ENCODE measurements at regions not wholly inside any gene's neighbourhood (a gene's known extent, or its start where the extent isn't known, plus 50 kb on each side); places are given as distances from the start of the nearest gene placed in this dataset.
"Not testable (repeated sequence)": the region's sequence is repeated elsewhere in the genome, so short reads cannot be mapped to it uniquely, and the experiment has no call there.

GRCh38 chr15:35271371-35272043 lies 186.4 kb upstream of the NANOGP8 start:
- Histone ChIP-seq H3K27me3 (no peaks in the 10 kb centered on the region), H3K4me1 (no peaks in the 10 kb centered on the region), H3K9me3 (peaks cover 0 to 12% (median 5%) of the 10 kb centered on the region in 4 donors), H3K4me3 (no peak overlapping the region), H3K36me3 (no peaks in the 10 kb centered on the region), H3K27ac (no peak overlapping the region)
- intact Hi-C loops (cut with DNase I; ENCODE audit: low total_unique reads) = no loop called here
- TF ChIP-seq POLR2AphosphoS5 (IDR thresholded peaks at IDR 0.05) (no peak), EP300 (IDR thresholded peaks at IDR 0.05) (no peak), POLR2A (IDR thresholded peaks at IDR 0.05) (no peak)
- TF ChIP-seq, protein P1, sequence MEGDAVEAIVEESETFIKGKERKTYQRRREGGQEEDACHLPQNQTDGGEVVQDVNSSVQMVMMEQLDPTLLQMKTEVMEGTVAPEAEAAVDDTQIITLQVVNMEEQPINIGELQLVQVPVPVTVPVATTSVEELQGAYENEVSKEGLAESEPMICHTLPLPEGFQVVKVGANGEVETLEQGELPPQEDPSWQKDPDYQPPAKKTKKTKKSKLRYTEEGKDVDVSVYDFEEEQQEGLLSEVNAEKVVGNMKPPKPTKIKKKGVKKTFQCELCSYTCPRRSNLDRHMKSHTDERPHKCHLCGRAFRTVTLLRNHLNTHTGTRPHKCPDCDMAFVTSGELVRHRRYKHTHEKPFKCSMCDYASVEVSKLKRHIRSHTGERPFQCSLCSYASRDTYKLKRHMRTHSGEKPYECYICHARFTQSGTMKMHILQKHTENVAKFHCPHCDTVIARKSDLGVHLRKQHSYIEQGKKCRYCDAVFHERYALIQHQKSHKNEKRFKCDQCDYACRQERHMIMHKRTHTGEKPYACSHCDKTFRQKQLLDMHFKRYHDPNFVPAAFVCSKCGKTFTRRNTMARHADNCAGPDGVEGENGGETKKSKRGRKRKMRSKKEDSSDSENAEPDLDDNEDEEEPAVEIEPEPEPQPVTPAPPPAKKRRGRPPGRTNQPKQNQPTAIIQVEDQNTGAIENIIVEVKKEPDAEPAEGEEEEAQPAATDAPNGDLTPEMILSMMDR (IDR thresholded peaks at IDR 0.05) = no peak
- no peak for DNase-seq
- WGBS, 5 donors = 73 to 82% (median 77%) methylated on average over 4 of the region's 4 CpGs

DNA sequence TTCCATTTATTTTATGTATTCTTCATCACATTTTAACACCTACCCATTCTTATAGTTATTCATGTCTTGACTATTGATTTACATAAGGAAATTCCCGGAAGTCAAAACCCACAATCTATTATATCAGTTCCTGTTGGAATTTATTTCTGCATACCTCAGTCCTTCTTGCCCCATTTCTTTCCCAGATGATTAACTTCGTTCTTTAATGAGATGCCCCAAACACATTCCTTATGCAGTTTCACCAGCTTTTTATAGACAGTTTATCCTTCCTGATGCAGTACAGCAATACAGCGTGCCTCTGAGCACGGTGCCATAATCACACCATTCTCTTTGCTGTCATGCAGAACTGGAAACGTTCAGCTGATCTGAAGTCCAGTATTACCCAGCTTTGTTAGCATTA lies 175.8 kb upstream of the NANOGP8 start:
- intact Hi-C loops (cut with DNase I; ENCODE audit: low total_unique reads) = no loop called here
- DNase-seq = no peak
- TF ChIP-seq, protein P1 (IDR thresholded peaks at IDR 0.05) = no peak
- TF ChIP-seq EP300 (IDR thresholded peaks at IDR 0.05) = no peak
- TF ChIP-seq POLR2AphosphoS5 (IDR thresholded peaks at IDR 0.05) = no peak
- TF ChIP-seq POLR2A (IDR thresholded peaks at IDR 0.05) = no peak
- Histone ChIP-seq H3K4me1 (no peaks in the 10 kb centered on the region), H3K4me3 (no peak overlapping the region), H3K36me3 (no peaks in the 10 kb centered on the region), H3K9me3 (no peaks in the 10 kb centered on the region), H3K27me3 (no peaks in the 10 kb centered on the region), H3K27ac (no peak overlapping the region)
- WGBS, 5 donors = 67 to 76% (median 72%) methylated on average over 5 of the region's 5 CpGs

- intact Hi-C loops (cut with DNase I; ENCODE audit: low total_unique reads); DNase-seq; H3K4me1 ChIP-seq; H3K27me3 ChIP-seq; H3K4me3 ChIP-seq; H3K9me3 ChIP-seq; H3K27ac ChIP-seq; H3K36me3 ChIP-seq: not testable (repeated sequence)
- 91 to 97% (median 95%) methylated on average over 6 of the region's 6 CpGs for WGBS, 5 donors
Measured at GRCh38 chr15:35260274-35260673, 175.2 kb upstream of the NANOGP8 start.

- WGBS, 5 donors = 68 to 79% (median 73%) methylated on average over 2 of the region's 2 CpGs
Measured at GRCh38 chr15:35256551-35256950, 171.5 kb upstream of the NANOGP8 start.

DNA sequence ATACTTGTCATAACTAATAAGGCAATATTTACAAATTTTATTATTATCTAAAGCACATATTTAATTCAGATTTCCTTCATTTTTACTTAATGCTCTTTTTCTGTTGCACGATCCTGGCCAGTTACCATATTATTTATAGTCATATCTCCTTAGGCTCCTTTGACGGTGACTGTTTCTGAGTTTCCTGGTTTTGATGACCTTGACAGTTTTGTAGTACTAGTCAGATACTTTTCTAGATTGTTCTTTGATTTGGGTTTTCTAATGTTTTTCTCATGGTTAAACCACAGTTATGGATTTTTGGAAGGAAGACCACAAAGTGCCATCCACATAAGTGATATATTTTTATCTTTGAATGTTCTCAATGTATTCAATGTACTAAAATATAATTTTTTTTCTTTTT lies 171.0 kb upstream of the NANOGP8 start:
- Histone ChIP-seq H3K36me3 (no peaks in the 10 kb centered on the region), H3K4me3 (no peak overlapping the region), H3K4me1 (no peaks in the 10 kb centered on the region), H3K27me3 (no peaks in the 10 kb centered on the region), H3K9me3 (no peaks in the 10 kb centered on the region), H3K27ac (no peak overlapping the region)
- TF ChIP-seq POLR2A (IDR thresholded peaks at IDR 0.05) = no peak
- TF ChIP-seq, protein P1 (IDR thresholded peaks at IDR 0.05) = no peak
- no peak for TF ChIP-seq EP300 (IDR thresholded peaks at IDR 0.05)
- no peak for TF ChIP-seq POLR2AphosphoS5 (IDR thresholded peaks at IDR 0.05)
- no peak for DNase-seq
- intact Hi-C loops (cut with DNase I; ENCODE audit: low total_unique reads) = no loop called here
- WGBS, 5 donors = 18 to 63% (median 32%) methylated on average over 2 of the region's 2 CpGs

More at GRCh38 chr15:35256551-35256950, 171.5 kb upstream of the NANOGP8 start:
- Histone ChIP-seq H3K4me3 (no peak overlapping the region), H3K4me1 (no peaks in the 10 kb centered on the region), H3K36me3 (no peaks in the 10 kb centered on the region), H3K27ac (no peak overlapping the region), H3K27me3 (no peaks in the 10 kb centered on the region), H3K9me3 (no peaks in the 10 kb centered on the region)
- intact Hi-C loops (cut with DNase I; ENCODE audit: low total_unique reads) = no loop called here
- TF ChIP-seq POLR2A (IDR thresholded peaks at IDR 0.05) (no peak), EP300 (IDR thresholded peaks at IDR 0.05) (no peak), POLR2AphosphoS5 (IDR thresholded peaks at IDR 0.05) (no peak)
- TF ChIP-seq, protein P1 (IDR thresholded peaks at IDR 0.05) = no peak
- no peak for DNase-seq

DNA sequence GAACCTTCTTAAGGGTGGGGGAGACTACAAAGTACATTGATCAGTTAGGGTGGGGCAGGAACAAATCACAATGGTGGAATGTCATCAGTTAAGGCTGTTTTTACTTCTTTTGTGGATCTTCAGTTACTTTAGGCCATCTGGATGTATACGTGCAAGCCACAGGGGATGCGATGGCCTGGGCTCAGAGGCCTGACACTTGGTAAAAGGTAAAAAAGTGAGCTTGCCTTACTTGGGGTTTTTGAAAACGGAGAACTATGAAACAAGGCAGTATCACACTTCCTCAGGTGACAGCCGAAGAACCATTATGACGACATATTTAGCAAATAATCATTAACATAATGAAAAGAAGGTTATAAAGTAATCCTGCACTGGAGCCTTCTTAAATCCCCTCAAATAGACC lies 169.8 kb upstream of the NANOGP8 start:
- H3K27me3 ChIP-seq; intact Hi-C loops (cut with DNase I; ENCODE audit: low total_unique reads); H3K4me3 ChIP-seq; H3K27ac ChIP-seq; H3K9me3 ChIP-seq; H3K4me1 ChIP-seq; DNase-seq; H3K36me3 ChIP-seq: not testable (repeated sequence)
- 83 to 92% (median 87%) methylated on average over 5 of the region's 5 CpGs for WGBS, 5 donors
